ENCODE measurements at regions not wholly inside any gene's neighbourhood (a gene's known extent, or its start where the extent isn't known, plus 50 kb on each side); places are given as distances from the start of the nearest gene placed in this dataset.

- no peaks in the 10 kb centered on the region for H3K4me1 ChIP-seq (ENCODE audit: control insufficient read depth in 1 of 2, low read depth in 2 of 2)
- ATAC-seq (ENCODE audit: insufficient number of reproducible peaks, low FRiP score, low read depth) = no peak
- DNase-seq (ENCODE audit: low spot score) = no peak
- no peak overlapping the region for H3K27ac ChIP-seq
- H3K27me3 ChIP-seq (replicated peaks; ENCODE audit: insufficient read depth) = no peaks in the 10 kb centered on the region
- no peaks in the 10 kb centered on the region for H3K36me3 ChIP-seq
- no peak overlapping the region for H3K4me3 ChIP-seq
- H3K9me3 ChIP-seq = no peaks in the 10 kb centered on the region
- TF ChIP-seq CTCF (IDR thresholded peaks at IDR 0.05) = no peak
Observed at GRCh38 chr16:82331974-82332750, 162.1 kb upstream of the MPHOSPH6 start.

GRCh38 chr16:82331397-82331796 is 161.4 kb upstream of the MPHOSPH6 start:
- no peak overlapping the region for H3K27ac ChIP-seq
- no peak for DNase-seq (ENCODE audit: low spot score)
- H3K4me1 ChIP-seq (ENCODE audit: control insufficient read depth in 1 of 2, low read depth in 2 of 2) = no peaks in the 10 kb centered on the region
- no peaks in the 10 kb centered on the region for H3K9me3 ChIP-seq
- H3K4me3 ChIP-seq = no peak overlapping the region
- no peak for ATAC-seq (ENCODE audit: insufficient number of reproducible peaks, low FRiP score, low read depth)
- H3K36me3 ChIP-seq = no peaks in the 10 kb centered on the region
- no peaks in the 10 kb centered on the region for H3K27me3 ChIP-seq (replicated peaks; ENCODE audit: insufficient read depth)
- TF ChIP-seq CTCF (IDR thresholded peaks at IDR 0.05) = no peak

GRCh38 chr16:82329504-82330192 is 159.6 kb upstream of the MPHOSPH6 start:
- Histone ChIP-seq H3K4me3 (no peak overlapping the region), H3K9me3 (no peaks in the 10 kb centered on the region), H3K27me3 (replicated peaks; ENCODE audit: insufficient read depth) (no peaks in the 10 kb centered on the region), H3K4me1 (ENCODE audit: control insufficient read depth in 1 of 2, low read depth in 2 of 2) (no peaks in the 10 kb centered on the region), H3K36me3 (no peaks in the 10 kb centered on the region), H3K27ac (no peak overlapping the region)
- no peak for TF ChIP-seq CTCF (IDR thresholded peaks at IDR 0.05)
- ATAC-seq (ENCODE audit: insufficient number of reproducible peaks, low FRiP score, low read depth) = no peak
- no peak for DNase-seq (ENCODE audit: low spot score)

GRCh38 chr16:82328881-82329469 is 159.0 kb upstream of the MPHOSPH6 start:
- H3K27ac ChIP-seq = no peak overlapping the region
- DNase-seq (ENCODE audit: low spot score) = no peak
- no peaks in the 10 kb centered on the region for H3K27me3 ChIP-seq (replicated peaks; ENCODE audit: insufficient read depth)
- no peaks in the 10 kb centered on the region for H3K9me3 ChIP-seq
- TF ChIP-seq CTCF (IDR thresholded peaks at IDR 0.05) = no peak
- H3K4me1 ChIP-seq (ENCODE audit: control insufficient read depth in 1 of 2, low read depth in 2 of 2) = no peaks in the 10 kb centered on the region
- ATAC-seq (ENCODE audit: insufficient number of reproducible peaks, low FRiP score, low read depth) = no peak
- no peaks in the 10 kb centered on the region for H3K36me3 ChIP-seq
- H3K4me3 ChIP-seq = no peak overlapping the region

GRCh38 chr16:82323171-82323570 is 153.1 kb upstream of the MPHOSPH6 start:
- Histone ChIP-seq H3K4me3 (no peak overlapping the region), H3K36me3 (no peaks in the 10 kb centered on the region), H3K27ac (no peak overlapping the region), H3K27me3 (replicated peaks; ENCODE audit: insufficient read depth) (no peaks in the 10 kb centered on the region), H3K9me3 (no peaks in the 10 kb centered on the region), H3K4me1 (ENCODE audit: control insufficient read depth in 1 of 2, low read depth in 2 of 2) (peaks cover 4 to 5% of the 10 kb centered on the region in 2 donors)
- DNase-seq (ENCODE audit: low spot score) = no peak
- no peak for ATAC-seq (ENCODE audit: insufficient number of reproducible peaks, low FRiP score, low read depth)
- no peak for TF ChIP-seq CTCF (IDR thresholded peaks at IDR 0.05)

All from thoracic aorta (tissue), 2 donors.